HCT116 (cell line): ENCODE measurements at regions not wholly inside any gene's neighbourhood (a gene's known extent, or its start where the extent isn't known, plus 50 kb on each side); places are given as distances from the start of the nearest gene placed in this dataset.

Experiments
- ATAC-seq: fragments of 200-7000 bp; cut with Tn5 transposase; 2 replicates; pipeline ENCODE4 v1.9.1; 2020; ENCODE audit warnings: mild to moderate bottlenecking, moderate library complexity
- BruUV-seq: library from RNA; stranded (reverse); fragments of 400-500 nt; replicated peaks from 2 replicates; lab custom pipeline; 2021; lab: Mats Ljungman, UMichigan
- CTCF ChIA-PET: fragments of 300-600 bp; sonication (Branson Sonifier 250); formaldehyde crosslinking; loops from one replicate; lab custom pipeline; 2021; ENCODE audit warnings: antibody characterized with exemption; lab: Charles Lee
- POLR2A ChIA-PET: fragments of 300-600, 350-600 bp; sonication (Branson Sonifier 250); formaldehyde crosslinking; loops from one replicate; lab custom pipeline; 2021; ENCODE audit warnings: antibody characterized with exemption; lab: Charles Lee
- RAD21 ChIA-PET, 2 experiments: fragments of 300-600 bp; sonication (Branson Sonifier 250); formaldehyde crosslinking; loops; one replicate each; lab custom pipeline; 2023; ENCODE audit warnings: low total read pairs in 2 of 2; ENCODE audit not compliant: uncharacterized antibody in 2 of 2, unreplicated experiment in 2 of 2, low non-redundant PET in 1 of 2; lab: Charles Lee
- DNase-seq: peaks from one replicate; pipeline ENCODE4 v3.0.0-alpha.2; 2010; ENCODE audit warnings: low read depth, low spot score
- H2AFZ ChIP-seq: fragments of 200-600 bp; shearing (Covaris generic), sonication (generic); 2 replicates; pipeline ENCODE4 v1.6.1; 2017; ENCODE audit warnings: low read depth, mixed run types, mixed read lengths, antibody characterized with exemption, low read length; ENCODE audit not compliant: poor library complexity, severe bottlenecking
- H3K27ac ChIP-seq: 2 replicates; pipeline ENCODE4 v1.5.1; 2012; ENCODE audit warnings: low read depth, low read length
- H3K27me3 ChIP-seq: fragments of 200-600 bp; sonication (generic); 2 replicates; pipeline ENCODE4 v1.6.1; 2016; ENCODE audit warnings: mixed run types, low read length, mixed read lengths; ENCODE audit not compliant: insufficient read depth
- H3K36me3 ChIP-seq, 2 experiments: fragments of 200-500 bp in 1 of 2; fragments of 200-600 bp in 1 of 2; sonication (Bioruptor generic) in 1 of 2; sonication (generic) in 1 of 2; 2 replicates each; pipeline versions ENCODE4 v1.5.1 to v1.6.1; 2014 to 2016; ENCODE audit warnings: low read length in 2 of 2, inconsistent platforms in 1 of 2, mixed read lengths in 1 of 2, mixed run types in 1 of 2; ENCODE audit not compliant: insufficient read depth in 2 of 2, control insufficient read depth in 1 of 2
- H3K4me1 ChIP-seq, 2 experiments: fragments of 200-600 bp in 1 of 2; sonication (generic) in 1 of 2; 2 replicates each; pipeline versions ENCODE4 v1.5.1 to v1.6.1; 2012 to 2017; ENCODE audit warnings: low read length in 2 of 2, inconsistent platforms in 1 of 2, mild to moderate bottlenecking in 1 of 2, mixed read lengths in 1 of 2, mixed run types in 1 of 2, moderate library complexity in 1 of 2; ENCODE audit not compliant: insufficient read depth in 2 of 2, control insufficient read depth in 1 of 2
- H3K4me2 ChIP-seq: fragments of 200-600 bp; sonication (generic); 2 replicates; pipeline ENCODE4 v1.6.1; 2017; ENCODE audit warnings: mixed run types, low read length, mixed read lengths
- H3K4me3 ChIP-seq, 2 experiments: fragments of 200-600 bp in 1 of 2; sonication (generic) in 1 of 2; replicated peaks in 1 of 2; 2 replicates each; pipeline ENCODE4 v1.5.1; 2011 to 2016; ENCODE audit warnings: low read length in 2 of 2, control low read depth in 1 of 2, low read depth in 1 of 2, mild to moderate bottlenecking in 1 of 2, mixed read lengths in 1 of 2, mixed run types in 1 of 2
- H3K79me2 ChIP-seq: fragments of 200-600 bp; sonication (generic); 2 replicates; pipeline ENCODE4 v1.6.1; 2017; ENCODE audit warnings: mild to moderate bottlenecking, mixed run types, low read length, moderate library complexity, mixed read lengths; ENCODE audit not compliant: insufficient read depth
- H3K9ac ChIP-seq: fragments of 200-600 bp; sonication (generic); 2 replicates; pipeline ENCODE4 v1.6.1; 2016; ENCODE audit warnings: low read length, mixed read lengths
- H3K9me2 ChIP-seq: fragments of 200-600 bp; sonication (generic), shearing (Covaris generic); 2 replicates; pipeline ENCODE4 v1.6.1; 2017; ENCODE audit warnings: mixed run types, mild to moderate bottlenecking, moderate library complexity; ENCODE audit not compliant: insufficient read depth
- H3K9me3 ChIP-seq, 2 experiments: fragments of 200-500 bp in 1 of 2; fragments of 200-600 bp in 1 of 2; sonication (Bioruptor generic) in 1 of 2; sonication (generic) in 1 of 2; 2 replicates each; pipeline ENCODE4 v1.6.1; 2014 to 2017; ENCODE audit warnings: low read length in 2 of 2, mixed read lengths in 2 of 2, inconsistent platforms in 1 of 2, low read depth in 1 of 2, mild to moderate bottlenecking in 1 of 2, mixed run types in 1 of 2, moderate library complexity in 1 of 2; ENCODE audit not compliant: control insufficient read depth in 1 of 2, insufficient read depth in 1 of 2
- H4K20me1 ChIP-seq: fragments of 200-600 bp; sonication (generic), shearing (Covaris generic); 2 replicates; pipeline ENCODE4 v1.6.1; 2017; ENCODE audit warnings: mixed run types, mild to moderate bottlenecking, moderate library complexity; ENCODE audit not compliant: insufficient read depth
- ELF1 ChIP-seq: IDR thresholded peaks from 2 replicates; pipeline ENCODE4 v1.6.1; 2012; ENCODE audit warnings: low read depth, borderline replicate concordance
- EZH2 ChIP-seq: fragments of 200-600 bp; sonication (generic); IDR thresholded peaks from 2 replicates; pipeline ENCODE4 v1.6.1; 2017; ENCODE audit warnings: antibody characterized with exemption, mixed run types
- JUND ChIP-seq: IDR thresholded peaks from 2 replicates; pipeline ENCODE4 v1.6.1; 2012
- POLR2A ChIP-seq: IDR thresholded peaks from 2 replicates; pipeline ENCODE4 v1.7.0; 2011; ENCODE audit warnings: borderline replicate concordance; ENCODE audit not compliant: insufficient read depth, insufficient read length; ENCODE audit errors: extremely low read depth
- SIN3A ChIP-seq: IDR thresholded peaks from 2 replicates; pipeline ENCODE4 v1.6.1; 2012; ENCODE audit warnings: low read depth
- SRF ChIP-seq: IDR thresholded peaks from 2 replicates; pipeline ENCODE4 v1.6.1; 2012; ENCODE audit warnings: low read depth
- TCF7L2 ChIP-seq: IDR thresholded peaks from 2 replicates; pipeline ENCODE4 v1.7.0; 2011; ENCODE audit warnings: borderline replicate concordance, inconsistent platforms; ENCODE audit not compliant: insufficient read depth, insufficient read length; ENCODE audit errors: extremely low read depth
- ZFX ChIP-seq: fragments of 450-650 bp; IDR thresholded peaks from 2 replicates; pipeline ENCODE4 v1.6.1; 2017
- ZNF274 ChIP-seq: fragments of 200-500 bp; sonication (Bioruptor generic); IDR thresholded peaks from 2 replicates; pipeline ENCODE4 v1.6.1; 2014; ENCODE audit warnings: mild to moderate bottlenecking, low read depth, low read length, inconsistent platforms
- intact Hi-C: fragments of 100-400 bp; cut with micrococcal nuclease; formaldehyde crosslinking; loops from 2 replicates; pipeline ENCODE4 v1.10.0; 2022
- TF ChIP-seq, protein P1 (sequence below): IDR thresholded peaks from 2 replicates; pipeline ENCODE4 v1.6.1; 2011; ENCODE audit warnings: mild to moderate bottlenecking, low read length, moderate library complexity; ENCODE audit not compliant: insufficient replicate concordance; ENCODE audit errors: extremely low read depth
- TF ChIP-seq, protein P2 (sequence below): IDR thresholded peaks from 2 replicates; pipeline ENCODE4 v1.6.1; 2012
- TF ChIP-seq, protein P3 (sequence below): IDR thresholded peaks from 2 replicates; pipeline ENCODE4 v1.6.1; 2012; ENCODE audit warnings: low read depth

DNA sequence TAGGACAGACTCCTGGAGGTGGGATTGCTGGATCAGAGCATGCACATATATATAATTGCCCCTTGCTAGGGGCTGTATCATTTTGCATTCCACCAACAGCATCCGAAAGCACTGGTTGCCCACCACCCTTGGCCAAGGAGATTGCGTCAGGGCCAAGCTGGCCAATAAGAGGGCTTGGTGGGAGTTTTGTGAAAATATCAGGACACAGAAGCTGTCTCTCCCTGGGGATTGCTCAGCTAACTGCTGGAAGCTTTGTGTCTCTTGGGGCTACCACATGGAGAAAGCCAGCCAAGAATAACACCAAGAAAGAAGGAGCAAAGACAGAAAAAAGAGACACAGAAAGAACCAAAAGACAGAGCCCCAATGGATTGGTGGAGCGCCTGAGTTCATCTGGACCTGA is 90.6 kb upstream of the RALGAPA2 start:
- no peaks in the 10 kb centered on the region for H3K9me3 ChIP-seq
- H3K4me1 ChIP-seq, result no peaks in the 10 kb centered on the region
- ChIA-PET POLR2A (no interaction called here), CTCF (no interaction called here), RAD21 (no interaction called here)
- TF ChIP-seq POLR2A (no peak), ZFX (no peak), ZNF274 (no peak)
- TF ChIP-seq, protein P1, sequence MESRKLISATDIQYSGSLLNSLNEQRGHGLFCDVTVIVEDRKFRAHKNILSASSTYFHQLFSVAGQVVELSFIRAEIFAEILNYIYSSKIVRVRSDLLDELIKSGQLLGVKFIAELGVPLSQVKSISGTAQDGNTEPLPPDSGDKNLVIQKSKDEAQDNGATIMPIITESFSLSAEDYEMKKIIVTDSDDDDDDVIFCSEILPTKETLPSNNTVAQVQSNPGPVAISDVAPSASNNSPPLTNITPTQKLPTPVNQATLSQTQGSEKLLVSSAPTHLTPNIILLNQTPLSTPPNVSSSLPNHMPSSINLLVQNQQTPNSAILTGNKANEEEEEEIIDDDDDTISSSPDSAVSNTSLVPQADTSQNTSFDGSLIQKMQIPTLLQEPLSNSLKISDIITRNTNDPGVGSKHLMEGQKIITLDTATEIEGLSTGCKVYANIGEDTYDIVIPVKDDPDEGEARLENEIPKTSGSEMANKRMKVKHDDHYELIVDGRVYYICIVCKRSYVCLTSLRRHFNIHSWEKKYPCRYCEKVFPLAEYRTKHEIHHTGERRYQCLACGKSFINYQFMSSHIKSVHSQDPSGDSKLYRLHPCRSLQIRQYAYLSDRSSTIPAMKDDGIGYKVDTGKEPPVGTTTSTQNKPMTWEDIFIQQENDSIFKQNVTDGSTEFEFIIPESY, result no peak
- ATAC-seq, result no peak
- no peak for DNase-seq
- H3K4me2 ChIP-seq, result no peak overlapping the region
- H3K79me2 ChIP-seq, result no peaks in the 10 kb centered on the region
- no TSS peak for BruUV-seq
- no peaks in the 10 kb centered on the region for H3K9me2 ChIP-seq
- H3K27me3 ChIP-seq, result peaks cover 8% of the 10 kb centered on the region; the same call in 1 of the 2 replicates
- no peak overlapping the region for H3K27ac ChIP-seq
- no peak overlapping the region for H3K4me3 ChIP-seq
- H4K20me1 ChIP-seq, result no peaks in the 10 kb centered on the region
- no peaks in the 10 kb centered on the region for H3K36me3 ChIP-seq
- intact Hi-C loops, result no loop called here
- no peak overlapping the region for H2AFZ ChIP-seq
- no peak overlapping the region for H3K9ac ChIP-seq

DNA sequence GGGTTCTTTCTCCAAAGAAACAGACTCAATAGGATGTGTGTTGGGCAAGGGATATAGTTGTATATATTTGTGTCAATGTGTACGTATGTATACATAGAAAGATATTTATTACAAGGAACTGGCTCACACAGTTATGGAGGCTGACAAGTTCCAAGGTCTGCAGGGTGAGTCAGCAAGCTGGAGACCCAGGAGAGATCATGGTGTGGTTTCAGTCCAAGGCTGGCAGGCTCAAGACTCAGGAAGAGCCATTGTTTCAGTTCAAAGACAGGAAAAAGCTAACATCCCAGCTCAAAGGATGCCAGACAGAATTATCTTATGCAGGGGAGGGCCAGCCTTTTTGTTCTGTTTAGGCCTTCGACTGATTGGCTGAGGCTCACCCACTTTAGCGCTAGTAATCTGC is 89.9 kb upstream of the RALGAPA2 start:
- no peak for DNase-seq
- intact Hi-C loops, result no loop called here
- Histone ChIP-seq H3K4me1 (no peaks in the 10 kb centered on the region), H3K4me2 (no peak overlapping the region), H3K4me3 (no peak overlapping the region), H3K79me2 (no peaks in the 10 kb centered on the region), H4K20me1 (no peaks in the 10 kb centered on the region), H3K9me2 (no peaks in the 10 kb centered on the region), H2AFZ (no peak overlapping the region), H3K9me3 (no peaks in the 10 kb centered on the region), H3K27me3 (peaks cover 7% of the 10 kb centered on the region; the same call in 1 of the 2 replicates), H3K36me3 (no peaks in the 10 kb centered on the region), H3K27ac (no peak overlapping the region), H3K9ac (no peak overlapping the region)
- ChIA-PET CTCF (no interaction called here), RAD21 (no interaction called here), POLR2A (no interaction called here)
- TF ChIP-seq, protein P2, sequence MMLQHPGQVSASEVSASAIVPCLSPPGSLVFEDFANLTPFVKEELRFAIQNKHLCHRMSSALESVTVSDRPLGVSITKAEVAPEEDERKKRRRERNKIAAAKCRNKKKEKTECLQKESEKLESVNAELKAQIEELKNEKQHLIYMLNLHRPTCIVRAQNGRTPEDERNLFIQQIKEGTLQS, result no peak
- TF ChIP-seq JUND (no peak), SIN3A (no peak), ELF1 (no peak), EZH2 (no peak), TCF7L2 (no peak), SRF (no peak), ZFX (no peak)
- TF ChIP-seq, protein P3, sequence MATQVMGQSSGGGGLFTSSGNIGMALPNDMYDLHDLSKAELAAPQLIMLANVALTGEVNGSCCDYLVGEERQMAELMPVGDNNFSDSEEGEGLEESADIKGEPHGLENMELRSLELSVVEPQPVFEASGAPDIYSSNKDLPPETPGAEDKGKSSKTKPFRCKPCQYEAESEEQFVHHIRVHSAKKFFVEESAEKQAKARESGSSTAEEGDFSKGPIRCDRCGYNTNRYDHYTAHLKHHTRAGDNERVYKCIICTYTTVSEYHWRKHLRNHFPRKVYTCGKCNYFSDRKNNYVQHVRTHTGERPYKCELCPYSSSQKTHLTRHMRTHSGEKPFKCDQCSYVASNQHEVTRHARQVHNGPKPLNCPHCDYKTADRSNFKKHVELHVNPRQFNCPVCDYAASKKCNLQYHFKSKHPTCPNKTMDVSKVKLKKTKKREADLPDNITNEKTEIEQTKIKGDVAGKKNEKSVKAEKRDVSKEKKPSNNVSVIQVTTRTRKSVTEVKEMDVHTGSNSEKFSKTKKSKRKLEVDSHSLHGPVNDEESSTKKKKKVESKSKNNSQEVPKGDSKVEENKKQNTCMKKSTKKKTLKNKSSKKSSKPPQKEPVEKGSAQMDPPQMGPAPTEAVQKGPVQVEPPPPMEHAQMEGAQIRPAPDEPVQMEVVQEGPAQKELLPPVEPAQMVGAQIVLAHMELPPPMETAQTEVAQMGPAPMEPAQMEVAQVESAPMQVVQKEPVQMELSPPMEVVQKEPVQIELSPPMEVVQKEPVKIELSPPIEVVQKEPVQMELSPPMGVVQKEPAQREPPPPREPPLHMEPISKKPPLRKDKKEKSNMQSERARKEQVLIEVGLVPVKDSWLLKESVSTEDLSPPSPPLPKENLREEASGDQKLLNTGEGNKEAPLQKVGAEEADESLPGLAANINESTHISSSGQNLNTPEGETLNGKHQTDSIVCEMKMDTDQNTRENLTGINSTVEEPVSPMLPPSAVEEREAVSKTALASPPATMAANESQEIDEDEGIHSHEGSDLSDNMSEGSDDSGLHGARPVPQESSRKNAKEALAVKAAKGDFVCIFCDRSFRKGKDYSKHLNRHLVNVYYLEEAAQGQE, result no peak
- TF ChIP-seq, protein P1, result no peak
- no TSS peak for BruUV-seq
- no peak for ATAC-seq
